HepG2 (cell line): ENCODE measurements at regions not wholly inside any gene's neighbourhood (a gene's known extent, or its start where the extent isn't known, plus 50 kb on each side); places are given as distances from the start of the nearest gene placed in this dataset.

Experiments used
- CHD4 ChIP-seq: fragments of 200-600 bp; sonication (generic); IDR thresholded peaks from 2 replicates; pipeline ENCODE4 v1.7.0; 2017; ENCODE audit warnings: mild to moderate bottlenecking, low read length, borderline replicate concordance
- CTCF ChIP-seq: sonication (generic); formaldehyde crosslinking; IDR thresholded peaks from 2 replicates; pipeline ENCODE4 v1.5.0; 2020; ENCODE audit warnings: mild to moderate bottlenecking, missing genetic modification reagents, moderate library complexity
- ETV6 ChIP-seq: sonication (generic); formaldehyde crosslinking; conservative IDR thresholded peaks from 2 replicates; pipeline ENCODE4 v1.4.0; 2020; ENCODE audit warnings: missing genetic modification reagents
- EZH2 ChIP-seq: conservative IDR thresholded peaks from 2 replicates; pipeline ENCODE4 v1.6.1; 2012; ENCODE audit warnings: mild to moderate bottlenecking, low read depth, low read length, moderate library complexity
- FOXK2 ChIP-seq: fragments of 450-650 bp; IDR thresholded peaks from 2 replicates; pipeline ENCODE4 v1.6.1; 2016
- IKZF5 ChIP-seq: IDR thresholded peaks from 2 replicates; pipeline ENCODE4 v1.6.1; 2018; ENCODE audit warnings: missing genetic modification reagents, mild to moderate bottlenecking, missing compliant biosample characterization
- KDM5A ChIP-seq: fragments of 200-600 bp; sonication (generic); IDR thresholded peaks from 2 replicates; pipeline ENCODE4 v1.7.0; 2018; ENCODE audit warnings: antibody characterized with exemption, mild to moderate bottlenecking, low read length, borderline replicate concordance
- KDM5B ChIP-seq: sonication (generic); formaldehyde crosslinking; IDR thresholded peaks from 2 replicates; pipeline ENCODE4 v1.4.0; 2020; ENCODE audit warnings: missing genetic modification reagents, mild to moderate bottlenecking, borderline replicate concordance
- POLR2AphosphoS5 ChIP-seq: IDR thresholded peaks from 2 replicates; pipeline ENCODE4 v1.6.1; 2012; ENCODE audit warnings: low read depth, low read length
- ZFP36 ChIP-seq: fragments of 150-350 bp; IDR thresholded peaks from 2 replicates; pipeline ENCODE4 v1.6.1; 2018; ENCODE audit warnings: borderline replicate concordance, low read length, low read depth; ENCODE audit not compliant: partially characterized antibody
- ZNF530 ChIP-seq: sonication (generic); formaldehyde crosslinking; IDR thresholded peaks from 2 replicates; pipeline ENCODE4 v1.5.0; 2020; ENCODE audit warnings: low read depth, mild to moderate bottlenecking, missing genetic modification reagents
- TF ChIP-seq, protein P1 (sequence below): sonication (generic); formaldehyde crosslinking; IDR thresholded peaks from 2 replicates; pipeline ENCODE4 v1.8.1; 2023; ENCODE audit warnings: missing genetic modification reagents, inconsistent platforms, borderline replicate concordance

DNA sequence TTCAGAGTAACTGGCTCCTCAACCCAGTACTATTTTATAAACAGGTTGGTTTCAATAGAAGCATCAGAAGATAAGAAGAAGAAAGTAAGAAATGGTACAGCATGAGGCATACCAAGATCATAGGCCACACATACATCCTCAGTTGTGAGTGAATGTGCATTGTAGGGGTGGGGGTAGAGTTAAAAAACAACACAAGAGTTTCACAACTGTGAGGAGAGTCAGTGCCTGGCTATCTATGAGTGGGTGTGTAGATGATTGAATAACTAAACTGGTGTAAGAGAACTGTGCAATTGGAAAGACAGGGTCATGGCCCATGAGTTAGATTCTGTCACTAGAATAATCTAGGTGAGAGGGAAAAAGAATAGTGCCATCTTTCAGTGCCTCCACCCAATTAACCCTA lies 748.2 kb upstream of the ACVR2A start:
- TF ChIP-seq IKZF5 (CRISPR knock-in tag) (no peak), CHD4 (no peak), POLR2AphosphoS5 (no peak), ZFP36 (no peak), ZNF530 (no peak), CTCF (CRISPR knock-in tag) (no peak), KDM5B (no peak), ETV6 (CRISPR knock-in tag) (no peak), FOXK2 (no peak), EZH2 (no peak), KDM5A (no peak)
- TF ChIP-seq, protein P1, sequence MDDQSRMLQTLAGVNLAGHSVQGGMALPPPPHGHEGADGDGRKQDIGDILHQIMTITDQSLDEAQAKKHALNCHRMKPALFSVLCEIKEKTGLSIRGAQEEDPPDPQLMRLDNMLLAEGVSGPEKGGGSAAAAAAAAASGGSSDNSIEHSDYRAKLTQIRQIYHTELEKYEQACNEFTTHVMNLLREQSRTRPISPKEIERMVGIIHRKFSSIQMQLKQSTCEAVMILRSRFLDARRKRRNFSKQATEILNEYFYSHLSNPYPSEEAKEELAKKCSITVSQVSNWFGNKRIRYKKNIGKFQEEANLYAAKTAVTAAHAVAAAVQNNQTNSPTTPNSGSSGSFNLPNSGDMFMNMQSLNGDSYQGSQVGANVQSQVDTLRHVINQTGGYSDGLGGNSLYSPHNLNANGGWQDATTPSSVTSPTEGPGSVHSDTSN (CRISPR knock-in tag): no peak
